ENCODE measurements at regions not wholly inside any gene's neighbourhood (a gene's known extent, or its start where the extent isn't known, plus 50 kb on each side); places are given as distances from the start of the nearest gene placed in this dataset.

DNA sequence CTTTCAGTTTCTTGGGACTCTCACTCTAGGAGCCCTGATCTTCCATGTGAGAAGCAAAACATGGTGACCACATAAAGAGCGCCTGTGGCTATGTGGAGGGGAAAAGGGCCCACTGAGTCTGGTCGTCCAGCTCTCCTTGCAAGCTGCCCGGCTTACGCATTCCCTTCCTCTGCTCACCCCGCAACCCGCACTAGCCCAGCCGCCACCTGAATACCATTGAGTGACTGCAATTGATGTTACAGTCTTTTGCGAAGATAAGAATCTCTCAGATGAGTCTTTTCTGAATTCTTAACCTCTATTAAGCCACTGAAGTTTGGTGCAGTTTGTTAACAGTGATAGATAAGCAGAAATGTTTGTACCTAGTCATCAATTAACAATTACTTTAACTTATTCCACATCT, 589.0 kb upstream of the DPPA4 start:
- TF ChIP-seq, protein P1, sequence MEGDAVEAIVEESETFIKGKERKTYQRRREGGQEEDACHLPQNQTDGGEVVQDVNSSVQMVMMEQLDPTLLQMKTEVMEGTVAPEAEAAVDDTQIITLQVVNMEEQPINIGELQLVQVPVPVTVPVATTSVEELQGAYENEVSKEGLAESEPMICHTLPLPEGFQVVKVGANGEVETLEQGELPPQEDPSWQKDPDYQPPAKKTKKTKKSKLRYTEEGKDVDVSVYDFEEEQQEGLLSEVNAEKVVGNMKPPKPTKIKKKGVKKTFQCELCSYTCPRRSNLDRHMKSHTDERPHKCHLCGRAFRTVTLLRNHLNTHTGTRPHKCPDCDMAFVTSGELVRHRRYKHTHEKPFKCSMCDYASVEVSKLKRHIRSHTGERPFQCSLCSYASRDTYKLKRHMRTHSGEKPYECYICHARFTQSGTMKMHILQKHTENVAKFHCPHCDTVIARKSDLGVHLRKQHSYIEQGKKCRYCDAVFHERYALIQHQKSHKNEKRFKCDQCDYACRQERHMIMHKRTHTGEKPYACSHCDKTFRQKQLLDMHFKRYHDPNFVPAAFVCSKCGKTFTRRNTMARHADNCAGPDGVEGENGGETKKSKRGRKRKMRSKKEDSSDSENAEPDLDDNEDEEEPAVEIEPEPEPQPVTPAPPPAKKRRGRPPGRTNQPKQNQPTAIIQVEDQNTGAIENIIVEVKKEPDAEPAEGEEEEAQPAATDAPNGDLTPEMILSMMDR (IDR thresholded peaks at IDR 0.05; ENCODE audit: low read depth, low read length, missing control alignments), result no peak
- H3K4me3 ChIP-seq (ENCODE audit: low read depth, low read length), result no peak overlapping the region
- DNase-seq (ENCODE audit: low read depth), result no peak

DNA sequence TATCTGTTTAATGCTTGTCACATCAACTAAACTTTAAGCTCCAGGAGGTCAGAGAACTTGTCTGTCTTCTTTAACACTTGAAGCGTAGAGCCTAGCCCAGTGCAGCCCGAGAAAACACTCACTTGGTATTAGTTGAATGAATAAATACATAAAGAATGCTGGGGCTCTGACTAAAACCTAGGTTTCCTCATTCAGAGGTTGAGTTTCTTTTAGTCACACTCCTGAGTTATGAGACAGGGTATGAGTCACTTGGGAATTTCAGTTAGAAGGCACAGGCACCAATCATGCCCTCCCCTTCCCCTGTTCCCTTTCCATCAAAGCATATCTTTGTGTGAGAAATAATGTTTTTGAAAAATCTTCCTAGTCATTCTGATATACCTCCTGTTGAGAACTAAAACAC, 589.8 kb upstream of the DPPA4 start:
- no peak overlapping the region for H3K4me3 ChIP-seq (ENCODE audit: low read depth, low read length)
- no peak for DNase-seq (ENCODE audit: low read depth)
- TF ChIP-seq, protein P1 (IDR thresholded peaks at IDR 0.05; ENCODE audit: low read depth, low read length, missing control alignments), result no peak

DNA sequence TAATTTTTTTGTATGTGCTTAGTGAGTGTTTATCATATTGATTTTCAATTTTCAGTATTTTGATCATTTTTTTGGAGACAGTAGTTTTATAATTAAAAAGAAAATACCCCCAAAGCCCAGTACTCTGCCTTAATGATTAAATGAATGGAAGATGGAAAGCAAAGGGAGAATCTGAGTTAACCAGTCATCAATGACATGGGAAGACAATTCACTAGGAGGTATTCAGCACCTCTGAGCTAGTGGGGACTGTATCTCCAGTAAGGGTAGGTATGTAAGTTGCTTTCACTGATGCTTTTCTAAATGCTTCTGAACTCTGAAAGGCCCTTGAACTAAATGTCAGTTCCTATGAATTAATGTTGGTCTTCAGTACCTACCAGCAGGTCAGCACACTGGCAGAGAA, 590.4 kb upstream of the DPPA4 start:
- TF ChIP-seq, protein P1 (IDR thresholded peaks at IDR 0.05; ENCODE audit: low read depth, low read length, missing control alignments), result no peak
- no peak overlapping the region for H3K4me3 ChIP-seq (ENCODE audit: low read depth, low read length)
- no peak for DNase-seq (ENCODE audit: low read depth)

DNA sequence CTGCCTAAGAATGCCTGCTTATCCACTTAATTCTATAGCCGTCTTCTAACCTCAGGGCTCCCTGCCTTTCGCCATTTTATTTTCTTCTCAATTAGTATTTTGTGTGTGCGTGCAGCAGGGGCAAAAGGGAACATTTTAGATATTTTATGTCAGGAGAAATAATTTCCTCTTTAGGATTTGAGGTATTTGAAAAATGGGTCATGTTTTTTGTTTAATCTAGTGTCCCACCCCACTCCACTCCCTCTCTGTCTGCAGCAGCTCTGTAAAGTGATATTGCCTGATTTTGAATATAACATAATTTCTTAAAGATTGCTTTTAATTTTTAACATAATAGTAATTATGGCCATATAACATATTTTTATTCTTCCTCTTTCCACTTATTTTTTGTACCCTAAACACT, 593.2 kb upstream of the DPPA4 start:
- no peak overlapping the region for H3K4me3 ChIP-seq (ENCODE audit: low read depth, low read length)
- TF ChIP-seq, protein P1 (IDR thresholded peaks at IDR 0.05; ENCODE audit: low read depth, low read length, missing control alignments), result no peak
- DNase-seq (ENCODE audit: low read depth), result no peak

DNA sequence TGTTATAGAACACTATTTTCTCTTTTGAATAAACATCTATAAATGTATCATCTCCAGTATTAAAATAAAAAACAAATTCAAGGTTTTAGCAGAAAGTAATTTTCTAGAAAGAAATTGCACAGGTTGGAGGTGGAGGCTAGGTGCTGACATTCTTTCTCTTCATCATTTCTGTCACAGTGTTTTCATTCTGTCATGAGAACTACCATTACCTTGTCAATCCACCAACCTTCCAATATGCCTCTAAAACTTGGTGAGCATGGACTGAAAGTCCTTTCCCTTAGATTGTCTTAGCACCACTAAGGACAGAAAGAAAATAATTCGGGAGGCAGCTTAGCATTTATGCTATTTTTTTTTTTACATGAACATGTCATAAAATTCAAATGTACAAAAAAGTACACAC, 596.2 kb upstream of the DPPA4 start:
- H3K4me3 ChIP-seq (ENCODE audit: low read depth, low read length), result no peak overlapping the region
- TF ChIP-seq, protein P1 (IDR thresholded peaks at IDR 0.05; ENCODE audit: low read depth, low read length, missing control alignments), result no peak
- DNase-seq (ENCODE audit: low read depth), result no peak

DNA sequence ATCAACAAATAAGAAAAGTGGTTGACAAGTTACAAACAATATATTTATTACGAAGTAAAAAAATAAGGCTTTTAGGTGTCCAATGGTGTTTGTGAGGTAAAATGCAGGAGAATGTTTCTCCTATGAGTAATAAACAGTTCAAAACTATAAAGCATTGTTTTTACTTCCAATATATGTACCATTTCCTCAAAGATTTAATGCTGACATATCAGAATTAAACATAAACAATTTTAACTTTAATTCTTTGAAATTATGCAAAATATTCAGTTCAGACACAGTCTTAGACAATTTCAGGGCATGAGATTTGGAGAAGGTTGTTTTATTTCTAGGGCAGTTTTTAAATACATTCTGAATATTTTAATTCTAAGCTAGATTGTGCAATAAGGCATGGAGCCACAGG, 602.5 kb upstream of the DPPA4 start:
- no peak for DNase-seq (ENCODE audit: low read depth)
- TF ChIP-seq, protein P1 (IDR thresholded peaks at IDR 0.05; ENCODE audit: low read depth, low read length, missing control alignments), result no peak
- H3K4me3 ChIP-seq (ENCODE audit: low read depth, low read length), result no peak overlapping the region

DNA sequence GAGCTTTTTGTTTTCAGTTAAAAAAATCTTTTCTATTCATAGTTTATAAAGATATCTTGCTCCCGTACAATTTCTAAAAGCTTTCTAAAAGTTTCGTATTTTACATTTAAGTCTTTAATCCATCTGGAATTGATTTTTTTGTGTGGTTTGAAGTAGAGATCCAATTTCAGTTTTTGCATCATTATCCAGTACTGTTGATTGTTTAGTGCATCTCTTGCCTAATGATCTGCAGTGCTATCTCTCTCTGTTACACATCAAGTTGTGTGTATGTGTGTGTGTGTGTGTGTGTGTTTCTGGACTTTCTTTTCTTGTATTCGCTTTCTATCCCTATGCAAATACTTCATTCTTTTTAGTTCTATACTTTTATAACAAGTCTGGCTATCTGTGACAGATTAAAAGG, 605.8 kb upstream of the DPPA4 start:
- H3K4me3 ChIP-seq (ENCODE audit: low read depth, low read length), result no peak overlapping the region
- TF ChIP-seq, protein P1 (IDR thresholded peaks at IDR 0.05; ENCODE audit: low read depth, low read length, missing control alignments), result no peak
- DNase-seq (ENCODE audit: low read depth), result no peak

Measured in GM12864 (cell line).